Hippocampal formation (tissue), 2 donors: ENCODE measurements at regions not wholly inside any gene's neighbourhood (a gene's known extent, or its start where the extent isn't known, plus 50 kb on each side); places are given as distances from the start of the nearest gene placed in this dataset.

Source experiments
- DNase-seq, 2 donors: peaks; one replicate each; lab custom pipeline; 2025; lab: John Stamatoyannopoulos, UW

DNA sequence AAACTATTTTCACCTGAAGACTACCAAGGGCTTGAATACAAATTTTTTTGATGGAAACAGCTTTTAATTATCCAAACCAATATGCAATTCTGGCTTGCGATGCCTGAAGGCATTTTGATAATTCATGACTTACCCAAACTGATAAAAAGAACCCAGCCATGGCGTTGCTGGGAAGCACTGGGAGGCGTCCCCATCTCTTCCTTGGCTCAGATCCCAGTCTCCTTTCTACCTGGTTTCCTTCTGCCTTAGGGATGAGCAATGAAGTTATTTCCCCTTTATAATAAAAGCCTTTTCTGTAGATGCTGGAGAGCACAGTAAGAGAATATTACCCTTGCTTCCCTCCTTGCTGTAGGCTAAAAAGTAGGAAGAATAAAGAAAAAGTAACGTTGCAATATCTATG, 129.1 kb upstream of the ANK3 start:
- DNase-seq = no peak

DNA sequence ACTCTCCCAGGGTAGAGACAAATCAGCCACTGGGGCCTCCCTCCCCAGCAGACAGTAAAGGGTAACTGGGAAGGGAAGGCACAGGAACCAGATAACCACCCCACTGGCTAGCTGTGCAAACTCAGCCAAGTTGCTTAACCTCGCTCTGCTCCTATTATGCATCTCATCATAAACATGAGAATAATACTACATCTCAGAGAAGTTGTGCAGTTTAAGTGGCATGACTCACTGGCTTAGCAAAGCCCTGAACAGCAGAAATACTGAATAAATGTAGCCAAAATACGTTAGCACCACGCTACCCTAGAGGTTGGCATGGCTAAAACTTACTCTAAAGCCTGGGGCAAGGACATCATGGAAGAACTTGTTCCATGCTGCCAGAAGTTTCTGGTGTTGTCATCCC, 128.1 kb upstream of the ANK3 start:
- DNase-seq = no peak

DNA sequence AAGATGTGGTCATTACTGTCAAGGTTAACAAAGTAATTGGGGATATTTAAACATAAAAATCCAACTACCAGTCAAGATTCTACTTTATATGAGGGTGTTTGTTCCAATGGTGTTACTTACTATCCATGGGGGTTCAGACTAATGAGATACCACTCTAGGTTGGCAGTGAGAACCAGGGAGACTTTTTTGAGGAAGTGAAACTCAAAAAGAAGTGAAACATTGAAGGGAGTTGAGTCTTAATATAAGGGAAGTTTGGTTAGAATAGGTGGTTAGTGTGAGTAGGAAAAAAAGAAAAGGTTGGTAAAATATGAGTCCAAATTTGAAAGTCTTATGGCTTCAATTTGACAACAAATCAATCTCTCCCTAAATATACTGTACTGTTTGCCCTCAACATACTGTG, 123.6 kb upstream of the ANK3 start:
- no peak for DNase-seq

GRCh38 chr10:60511477-60512229, 122.0 kb upstream of the ANK3 start:
- DNase-seq = no peak

DNA sequence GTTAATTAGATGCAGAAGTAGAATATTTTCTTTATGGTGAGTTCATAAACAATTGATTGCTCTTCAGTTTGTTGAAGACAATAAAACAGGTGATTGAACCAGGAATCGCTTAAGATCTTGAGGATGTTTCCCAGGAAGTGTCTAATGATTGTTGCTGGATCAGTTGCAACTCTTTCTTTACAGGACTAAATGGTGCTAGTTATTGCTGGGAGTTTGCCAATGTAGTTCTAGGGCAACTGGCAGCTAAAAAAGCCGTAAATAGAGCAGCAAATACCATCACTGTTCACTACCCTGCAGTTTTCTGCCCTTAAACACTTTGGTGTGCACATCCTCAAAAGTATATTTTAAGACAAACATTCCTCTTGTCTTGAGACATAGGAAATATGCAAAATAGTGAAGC, 119.2 kb upstream of the ANK3 start:
- no peak for DNase-seq

DNA sequence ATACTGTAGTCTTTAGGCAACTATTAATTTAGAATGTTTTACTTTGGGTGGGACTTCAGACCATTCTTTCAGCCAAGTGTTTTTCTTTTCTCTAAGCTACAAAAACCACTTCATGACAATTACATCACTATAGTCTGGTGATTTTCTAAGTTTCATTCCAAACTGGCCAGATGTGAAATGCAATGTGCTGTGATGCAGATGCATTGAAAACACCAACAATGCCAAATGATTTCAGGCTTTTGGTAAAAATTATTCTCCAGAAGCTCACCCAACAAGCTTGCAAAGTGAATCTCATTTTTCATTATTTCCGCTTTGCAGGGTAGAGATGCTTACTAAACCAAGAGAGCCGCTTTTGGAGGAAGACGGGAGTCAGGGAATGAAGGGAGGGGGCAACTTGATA, 118.4 kb upstream of the ANK3 start:
- DNase-seq = peak in 1 of 2 donors; percentile 60

DNA sequence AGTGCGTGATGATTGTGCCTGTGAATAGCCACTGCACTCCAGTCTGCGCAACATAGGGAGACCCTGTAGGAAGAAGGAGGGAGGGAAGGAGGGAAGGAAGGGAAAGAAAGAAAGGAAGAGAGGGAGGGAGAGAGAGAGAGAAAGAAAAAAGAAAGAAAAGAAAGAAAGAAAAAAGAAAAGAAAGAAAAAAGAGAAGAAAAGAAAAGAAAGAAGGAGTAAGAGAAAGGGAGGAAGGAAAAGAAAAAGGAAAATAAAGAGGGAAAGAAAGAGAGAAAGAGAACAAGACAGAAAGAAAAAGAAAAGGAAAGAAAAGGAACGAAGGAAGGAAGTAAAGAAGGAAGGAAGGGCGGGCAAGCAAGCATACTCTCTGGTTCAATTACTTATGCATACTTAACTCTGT, 112.9 kb upstream of the ANK3 start:
- DNase-seq = no peak

GRCh38 chr10:60498985-60499384, 109.3 kb upstream of the ANK3 start:
- no peak for DNase-seq

DNA sequence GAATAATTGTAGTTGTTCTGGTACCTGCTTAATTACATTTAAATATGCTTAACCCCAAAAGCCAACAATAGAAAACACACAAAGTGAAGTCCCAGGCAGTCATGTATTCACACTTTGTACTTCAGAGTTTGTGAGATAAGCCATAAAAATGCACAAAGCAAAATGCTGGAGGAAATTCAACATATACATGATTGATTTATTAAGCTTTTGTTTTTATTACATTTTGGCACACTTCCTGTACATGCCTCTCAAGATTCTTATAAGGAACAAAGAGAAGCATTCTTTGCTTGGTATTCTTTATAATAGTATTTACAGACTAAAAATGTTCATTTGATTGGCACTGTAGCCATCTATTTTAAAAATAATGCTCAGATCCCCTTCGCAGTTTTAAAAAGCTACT, 107.7 kb upstream of the ANK3 start:
- no peak for DNase-seq

- DNase-seq = no peak
These were observed 106.5 kb upstream of the ANK3 start for GRCh38 chr10:60496181-60496580.

GRCh38 chr10:60495338-60496055, 105.8 kb upstream of the ANK3 start:
- DNase-seq = peak in 1 of 2 donors; percentile 42

DNA sequence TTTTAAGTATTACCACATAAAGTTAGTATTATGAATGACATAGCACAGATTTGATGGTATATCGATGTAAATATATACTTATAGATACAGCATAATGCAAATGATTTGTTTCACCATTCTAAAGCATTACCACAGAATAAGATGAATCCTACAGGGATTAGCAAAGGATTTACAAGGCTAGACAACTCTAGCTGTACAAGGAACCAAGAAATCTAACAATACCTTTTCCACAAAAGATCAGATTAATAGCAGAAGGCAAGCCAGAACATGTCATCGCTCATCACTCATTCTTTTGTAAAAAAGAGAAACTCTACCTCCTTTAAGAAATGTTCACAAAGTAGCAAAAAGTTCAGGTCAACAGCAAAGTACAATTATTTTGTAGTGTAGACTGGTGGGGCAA, 105.1 kb upstream of the ANK3 start:
- no peak for DNase-seq

GRCh38 chr10:60491162-60491561, 101.5 kb upstream of the ANK3 start:
- DNase-seq = no peak

DNA sequence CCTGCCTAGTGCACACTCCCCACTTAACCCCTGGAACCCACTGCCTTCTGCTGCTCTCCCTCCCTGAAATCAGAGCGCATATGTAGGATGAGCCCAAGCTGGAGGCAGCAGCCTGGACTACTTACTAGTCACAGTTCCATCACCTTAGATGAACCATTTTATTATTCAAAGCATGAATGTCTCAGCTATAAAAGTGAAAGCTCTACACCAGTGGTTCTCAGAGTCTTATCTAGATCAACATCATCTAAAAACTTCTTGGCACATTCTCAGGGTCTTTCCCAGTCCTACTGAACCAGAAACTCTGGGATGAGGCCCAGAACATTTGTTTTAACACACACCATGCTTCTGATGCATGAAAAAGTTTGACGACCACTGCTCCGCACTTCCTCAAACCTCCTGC, 100.3 kb upstream of the ANK3 start:
- DNase-seq = no peak

DNA sequence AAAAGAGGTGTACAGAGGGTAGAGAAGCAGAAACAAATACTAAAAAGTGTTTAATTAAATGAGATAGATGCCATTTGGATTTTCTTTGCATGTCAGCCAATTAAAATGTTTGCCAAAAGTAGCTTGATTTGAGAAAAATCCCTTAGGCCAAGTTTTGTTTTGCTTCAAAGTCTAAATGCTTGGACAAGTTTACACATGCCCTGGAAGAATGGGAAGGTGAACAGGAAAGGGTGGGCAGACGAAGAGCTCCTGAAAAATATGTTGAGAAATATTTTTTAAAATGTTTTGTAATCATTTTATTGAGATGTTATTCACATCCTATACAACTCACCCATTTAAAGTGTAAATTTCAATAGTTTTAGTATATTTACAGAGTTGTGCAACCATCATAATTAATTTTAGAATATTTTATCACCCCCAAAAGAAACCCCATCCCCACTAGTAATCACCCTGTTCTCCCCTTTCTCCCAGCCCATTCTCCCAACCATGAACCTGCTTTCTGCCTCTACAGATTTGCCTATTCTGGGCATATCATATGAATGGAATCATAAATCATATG, 98.5 kb upstream of the ANK3 start:
- no peak for DNase-seq

DNA sequence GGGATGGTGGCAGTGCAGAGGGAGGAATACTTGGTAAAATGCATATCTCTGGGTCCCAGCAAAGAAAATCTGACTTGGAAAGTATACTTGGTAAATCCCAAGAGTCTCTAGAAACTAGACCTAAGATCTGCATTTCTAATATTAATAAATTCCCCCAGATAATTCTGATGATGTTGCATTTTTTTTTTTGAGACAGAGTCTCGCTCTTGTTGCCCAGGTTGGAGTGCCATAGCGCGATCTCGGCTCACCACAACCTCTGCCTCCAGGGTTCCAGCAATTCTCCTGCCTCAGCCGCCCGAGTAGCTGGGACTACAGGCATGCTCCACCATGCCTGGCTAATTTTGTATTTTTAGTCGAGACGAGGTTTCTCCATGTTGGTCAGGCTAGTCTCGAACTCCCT, 97.9 kb upstream of the ANK3 start:
- no peak for DNase-seq

- DNase-seq = no peak
These were observed 95.3 kb upstream of the ANK3 start for GRCh38 chr10:60485025-60485424.

DNA sequence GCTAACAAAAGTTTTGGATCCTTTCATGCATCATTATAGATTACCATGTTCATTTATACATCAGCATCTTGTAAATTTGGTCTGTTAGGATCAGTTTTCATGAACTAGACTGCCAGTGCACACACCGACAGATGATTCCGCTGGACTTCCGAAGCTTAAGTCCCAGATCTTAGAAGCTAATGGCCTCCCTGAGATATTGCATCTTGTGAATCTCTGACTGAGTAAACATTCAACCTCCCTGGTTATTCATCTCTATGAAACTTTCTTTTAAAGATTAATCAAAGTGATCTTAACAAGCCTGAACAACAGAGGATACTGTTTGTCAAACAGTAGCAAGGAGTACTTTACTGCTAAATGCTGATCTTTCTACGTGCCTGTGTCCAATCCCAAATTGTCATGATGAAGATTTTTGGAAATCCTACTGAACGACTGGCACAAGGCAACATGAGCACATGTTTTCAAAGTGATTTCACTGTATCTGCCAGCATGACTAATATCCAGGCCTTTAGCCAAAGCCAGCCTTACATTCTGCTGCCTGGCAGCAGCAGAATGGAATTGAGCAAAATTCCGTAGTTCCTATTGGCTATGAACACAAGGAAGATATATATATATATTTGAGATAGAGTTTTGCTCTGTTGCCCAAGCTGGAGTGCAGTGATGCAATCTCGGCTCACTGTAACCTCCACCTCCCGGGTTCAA, 91.3 kb upstream of the ANK3 start:
- peak; percentile 31 to 81 for DNase-seq

DNA sequence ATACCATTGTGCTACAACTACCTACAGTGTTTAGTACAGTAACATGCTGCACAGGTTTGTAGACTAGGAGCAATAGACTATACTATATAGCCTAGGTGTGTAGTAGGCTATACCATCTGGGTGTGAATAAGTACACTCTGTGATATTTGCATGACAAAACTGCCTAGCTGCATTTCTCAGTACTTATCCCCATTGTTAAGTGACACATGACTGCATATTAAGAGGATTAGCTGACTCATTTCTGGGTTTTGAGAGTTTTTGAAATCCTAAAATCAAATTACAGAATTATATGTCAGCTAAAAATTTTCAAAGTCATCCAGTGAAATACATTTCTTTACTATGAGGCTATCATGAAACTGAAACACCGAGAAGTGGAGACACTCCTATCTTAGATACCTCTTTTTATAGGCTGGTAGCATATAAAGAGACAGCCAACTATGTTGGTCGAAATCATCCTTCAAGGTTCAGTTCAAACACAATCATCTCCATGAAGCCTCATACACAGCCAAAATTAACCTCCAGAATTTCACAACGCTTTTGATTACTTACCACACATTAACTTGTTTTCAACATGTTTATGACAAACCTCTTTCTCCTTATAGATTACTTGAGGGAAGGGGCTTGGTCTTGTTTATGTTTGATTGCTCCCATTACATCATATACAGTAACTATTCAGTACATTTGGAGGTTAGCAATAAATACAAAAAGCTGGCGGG, 89.8 kb upstream of the ANK3 start:
- no peak for DNase-seq

- no peak for DNase-seq
These were observed 86.8 kb upstream of the ANK3 start for GRCh38 chr10:60476451-60476850.

DNA sequence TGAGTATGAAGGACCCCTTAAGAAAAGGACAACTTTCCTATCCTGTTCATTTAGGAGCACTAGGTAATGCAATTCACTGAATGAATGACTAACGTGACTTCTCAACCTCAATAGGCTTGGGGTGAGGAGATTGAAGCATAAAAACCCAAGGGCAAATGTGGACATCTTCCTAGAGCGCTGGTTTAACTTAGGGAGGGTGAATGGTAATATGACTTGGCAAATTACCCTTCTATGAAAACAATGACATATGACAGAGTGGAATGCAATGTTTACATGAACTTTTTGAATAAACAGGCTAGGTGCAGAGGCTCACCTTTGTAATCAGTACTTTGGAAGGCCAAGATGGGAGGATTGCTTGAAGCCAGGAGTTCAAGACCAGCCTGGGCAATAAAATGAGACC, 83.9 kb upstream of the ANK3 start:
- no peak for DNase-seq

GRCh38 chr10:60470091-60470490, 80.4 kb upstream of the ANK3 start:
- DNase-seq = no peak
